IPS DF 4.7 (cell line): ENCODE measurements at regions not wholly inside any gene's neighbourhood (a gene's known extent, or its start where the extent isn't known, plus 50 kb on each side); places are given as distances from the start of the nearest gene placed in this dataset.

Experiments
- DNase-seq: peaks from one replicate; pipeline ENCODE4 v3.0.0-alpha.2; 2013; ENCODE audit warnings: low spot score; ENCODE audit errors: extremely low read depth

- no peak for DNase-seq
These were observed 132.9 kb upstream of the CCDC68 start for GRCh38 chr18:55092166-55092565.

GRCh38 chr18:55090564-55091188, 131.4 kb upstream of the CCDC68 start:
- no peak for DNase-seq

- DNase-seq = no peak
These were observed 130.3 kb upstream of the CCDC68 start for GRCh38 chr18:55089610-55090009.

- DNase-seq = no peak
These were observed 129.3 kb upstream of the CCDC68 start for GRCh38 chr18:55088561-55088960.

GRCh38 chr18:55088000-55088401, 128.7 kb upstream of the CCDC68 start:
- no peak for DNase-seq

GRCh38 chr18:55086906-55087305, 127.6 kb upstream of the CCDC68 start:
- DNase-seq = no peak

- DNase-seq = no peak
These were observed 126.5 kb upstream of the CCDC68 start for GRCh38 chr18:55085557-55086285.

- DNase-seq = no peak
These were observed 125.3 kb upstream of the CCDC68 start for GRCh38 chr18:55084550-55084949.

GRCh38 chr18:55083461-55083860, 124.2 kb upstream of the CCDC68 start:
- no peak for DNase-seq

GRCh38 chr18:55079481-55080355, 120.5 kb upstream of the CCDC68 start:
- DNase-seq = no peak

- DNase-seq = no peak
These were observed 119.8 kb upstream of the CCDC68 start for GRCh38 chr18:55079067-55079466.

GRCh38 chr18:55078303-55078932, 119.2 kb upstream of the CCDC68 start:
- no peak for DNase-seq

GRCh38 chr18:55076643-55077218, 117.5 kb upstream of the CCDC68 start:
- no peak for DNase-seq

- DNase-seq = no peak
These were observed 114.6 kb upstream of the CCDC68 start for GRCh38 chr18:55073834-55074233.

GRCh38 chr18:55073116-55073515, 113.9 kb upstream of the CCDC68 start:
- DNase-seq = no peak

GRCh38 chr18:55072698-55073097, 113.4 kb upstream of the CCDC68 start:
- no peak for DNase-seq

- DNase-seq = no peak
These were observed 112.9 kb upstream of the CCDC68 start for GRCh38 chr18:55072181-55072580.

- DNase-seq = no peak
These were observed 110.2 kb upstream of the CCDC68 start for GRCh38 chr18:55069497-55069896.

GRCh38 chr18:55064760-55065159, 105.5 kb upstream of the CCDC68 start:
- no peak for DNase-seq

- no peak for DNase-seq
These were observed 104.8 kb upstream of the CCDC68 start for GRCh38 chr18:55064073-55064472.
